ENCODE measurements at regions not wholly inside any gene's neighbourhood (a gene's known extent, or its start where the extent isn't known, plus 50 kb on each side); places are given as distances from the start of the nearest gene placed in this dataset.

DNA sequence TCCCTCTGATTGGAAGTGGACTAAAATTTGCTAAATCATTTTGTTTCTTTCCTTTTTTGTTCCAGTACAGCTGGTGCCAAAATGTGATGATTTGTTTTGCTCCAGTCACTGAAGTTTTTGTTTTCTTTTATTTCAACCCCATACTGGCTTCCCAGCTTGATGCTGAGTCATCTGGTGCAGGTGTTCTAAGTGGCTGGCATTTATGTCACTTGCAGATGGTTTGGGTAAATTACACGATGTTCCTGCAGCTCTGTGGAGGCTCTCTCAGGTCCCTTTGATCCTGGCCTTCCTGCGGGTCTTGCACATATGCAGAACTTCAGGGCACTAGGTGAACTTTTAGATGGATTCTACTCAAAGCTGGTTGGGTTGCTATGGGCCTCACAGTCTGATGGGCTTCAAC is 577.7 kb downstream of the HAO1 start:
- no peak overlapping the region for H3K4me3 ChIP-seq (ENCODE audit: low read depth in 2 of 2, low read length in 1 of 2)
- H3K9ac ChIP-seq = no peak overlapping the region
- ChIA-PET POLR2A (no interaction called here), CTCF (no interaction called here)
- no peaks in the 10 kb centered on the region for H3K36me3 ChIP-seq (replicated peaks in 1 of 2; ENCODE audit: control insufficient read depth in 1 of 2, insufficient read depth in 2 of 2, low read length in 1 of 2)
- H3K79me2 ChIP-seq (ENCODE audit: insufficient read depth) = no peaks in the 10 kb centered on the region
- no peak for TF ChIP-seq RCOR1 (IDR thresholded peaks at IDR 0.05; ENCODE audit: low read length)
- no peak for TF ChIP-seq CHD2 (IDR thresholded peaks at IDR 0.05; ENCODE audit: low read length, partially characterized antibody)
- no peak for TF ChIP-seq MEF2A (IDR thresholded peaks at IDR 0.05; ENCODE audit: borderline replicate concordance, low read depth)
- no peak for TF ChIP-seq RFX5 (IDR thresholded peaks at IDR 0.05; ENCODE audit: low read length)
- no peak for TF ChIP-seq SMC3 (IDR thresholded peaks at IDR 0.05; ENCODE audit: low read depth, low read length)
- no peak for TF ChIP-seq TEAD4 (IDR thresholded peaks at IDR 0.05; ENCODE audit: borderline replicate concordance, insufficient read depth)
- TF ChIP-seq, protein P1, sequence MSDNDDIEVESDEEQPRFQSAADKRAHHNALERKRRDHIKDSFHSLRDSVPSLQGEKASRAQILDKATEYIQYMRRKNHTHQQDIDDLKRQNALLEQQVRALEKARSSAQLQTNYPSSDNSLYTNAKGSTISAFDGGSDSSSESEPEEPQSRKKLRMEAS (IDR thresholded peaks at IDR 0.05; ENCODE audit: low read depth) = no peak
- TF ChIP-seq GATA2 (CRISPR knock-in tag; IDR thresholded peaks at IDR 0.05) = no peak
- no peak for TF ChIP-seq EP300 (IDR thresholded peaks at IDR 0.05; ENCODE audit: borderline replicate concordance in 1 of 2, low read depth in 1 of 2, low read length in 1 of 2)
- no peak for TF ChIP-seq MXI1 (IDR thresholded peaks at IDR 0.05; ENCODE audit: low read depth, low read length)
- no peak for TF ChIP-seq TAF1 (IDR thresholded peaks at IDR 0.05; ENCODE audit: borderline replicate concordance, low read depth, low read length)
- TF ChIP-seq, protein P2, sequence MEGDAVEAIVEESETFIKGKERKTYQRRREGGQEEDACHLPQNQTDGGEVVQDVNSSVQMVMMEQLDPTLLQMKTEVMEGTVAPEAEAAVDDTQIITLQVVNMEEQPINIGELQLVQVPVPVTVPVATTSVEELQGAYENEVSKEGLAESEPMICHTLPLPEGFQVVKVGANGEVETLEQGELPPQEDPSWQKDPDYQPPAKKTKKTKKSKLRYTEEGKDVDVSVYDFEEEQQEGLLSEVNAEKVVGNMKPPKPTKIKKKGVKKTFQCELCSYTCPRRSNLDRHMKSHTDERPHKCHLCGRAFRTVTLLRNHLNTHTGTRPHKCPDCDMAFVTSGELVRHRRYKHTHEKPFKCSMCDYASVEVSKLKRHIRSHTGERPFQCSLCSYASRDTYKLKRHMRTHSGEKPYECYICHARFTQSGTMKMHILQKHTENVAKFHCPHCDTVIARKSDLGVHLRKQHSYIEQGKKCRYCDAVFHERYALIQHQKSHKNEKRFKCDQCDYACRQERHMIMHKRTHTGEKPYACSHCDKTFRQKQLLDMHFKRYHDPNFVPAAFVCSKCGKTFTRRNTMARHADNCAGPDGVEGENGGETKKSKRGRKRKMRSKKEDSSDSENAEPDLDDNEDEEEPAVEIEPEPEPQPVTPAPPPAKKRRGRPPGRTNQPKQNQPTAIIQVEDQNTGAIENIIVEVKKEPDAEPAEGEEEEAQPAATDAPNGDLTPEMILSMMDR (IDR thresholded peaks at IDR 0.05) = no peak
- TF ChIP-seq, protein P3, sequence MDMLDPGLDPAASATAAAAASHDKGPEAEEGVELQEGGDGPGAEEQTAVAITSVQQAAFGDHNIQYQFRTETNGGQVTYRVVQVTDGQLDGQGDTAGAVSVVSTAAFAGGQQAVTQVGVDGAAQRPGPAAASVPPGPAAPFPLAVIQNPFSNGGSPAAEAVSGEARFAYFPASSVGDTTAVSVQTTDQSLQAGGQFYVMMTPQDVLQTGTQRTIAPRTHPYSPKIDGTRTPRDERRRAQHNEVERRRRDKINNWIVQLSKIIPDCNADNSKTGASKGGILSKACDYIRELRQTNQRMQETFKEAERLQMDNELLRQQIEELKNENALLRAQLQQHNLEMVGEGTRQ (IDR thresholded peaks at IDR 0.05; ENCODE audit: borderline replicate concordance, low read depth, low read length) = no peak
- TF ChIP-seq, protein P4, sequence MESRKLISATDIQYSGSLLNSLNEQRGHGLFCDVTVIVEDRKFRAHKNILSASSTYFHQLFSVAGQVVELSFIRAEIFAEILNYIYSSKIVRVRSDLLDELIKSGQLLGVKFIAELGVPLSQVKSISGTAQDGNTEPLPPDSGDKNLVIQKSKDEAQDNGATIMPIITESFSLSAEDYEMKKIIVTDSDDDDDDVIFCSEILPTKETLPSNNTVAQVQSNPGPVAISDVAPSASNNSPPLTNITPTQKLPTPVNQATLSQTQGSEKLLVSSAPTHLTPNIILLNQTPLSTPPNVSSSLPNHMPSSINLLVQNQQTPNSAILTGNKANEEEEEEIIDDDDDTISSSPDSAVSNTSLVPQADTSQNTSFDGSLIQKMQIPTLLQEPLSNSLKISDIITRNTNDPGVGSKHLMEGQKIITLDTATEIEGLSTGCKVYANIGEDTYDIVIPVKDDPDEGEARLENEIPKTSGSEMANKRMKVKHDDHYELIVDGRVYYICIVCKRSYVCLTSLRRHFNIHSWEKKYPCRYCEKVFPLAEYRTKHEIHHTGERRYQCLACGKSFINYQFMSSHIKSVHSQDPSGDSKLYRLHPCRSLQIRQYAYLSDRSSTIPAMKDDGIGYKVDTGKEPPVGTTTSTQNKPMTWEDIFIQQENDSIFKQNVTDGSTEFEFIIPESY (IDR thresholded peaks at IDR 0.05; ENCODE audit: borderline replicate concordance, low read depth) = no peak
- no peak for DNase-seq
- H4K20me1 ChIP-seq (ENCODE audit: insufficient read depth) = no peaks in the 10 kb centered on the region
- H3K9me2 ChIP-seq = no peaks in the 10 kb centered on the region
- no peak overlapping the region for H3K27ac ChIP-seq (ENCODE audit: low read depth in 2 of 2, low read length in 1 of 2)
- 5% methylated on average over 2 of the region's 2 CpGs for WGBS (ENCODE audit: low lambda C conversion rate)
- H2AFZ ChIP-seq (ENCODE audit: low read depth) = no peak overlapping the region
- H3F3A ChIP-seq (replicated peaks; ENCODE audit: insufficient read depth) = no peaks in the 10 kb centered on the region
- no peaks in the 10 kb centered on the region for H3K9me3 ChIP-seq
- no peaks in the 10 kb centered on the region for H3K27me3 ChIP-seq (ENCODE audit: insufficient read depth)
- no peaks in the 10 kb centered on the region for H3K4me1 ChIP-seq (ENCODE audit: control insufficient read depth in 1 of 2, insufficient read depth in 2 of 2, low read depth in 1 of 2, low read length in 1 of 2)
- H3K4me2 ChIP-seq = no peak overlapping the region
